Right atrium auricular region (tissue), 2 donors: ENCODE measurements at regions not wholly inside any gene's neighbourhood (a gene's known extent, or its start where the extent isn't known, plus 50 kb on each side); places are given as distances from the start of the nearest gene placed in this dataset.

Source experiments
- DNase-seq: peaks from one replicate; pipeline ENCODE4 v3.0.0-alpha.2; 2019; ENCODE audit warnings: low spot score
- H3K27ac ChIP-seq, 2 donors: fragments of 200-600 bp; sonication (generic); 1 replicate in 1 of 2; 2 replicates in 1 of 2; pipeline ENCODE4 v1.5.1; 2016 to 2019
- H3K27me3 ChIP-seq, 2 donors: fragments of 200-600 bp; sonication (generic); one replicate each; pipeline versions ENCODE4 v1.5.1 to v1.6.0; 2017 to 2019
- H3K36me3 ChIP-seq: fragments of 200-600 bp; sonication (generic); one replicate; pipeline ENCODE4 v1.5.1; 2016
- H3K4me1 ChIP-seq, 2 donors: fragments of 200-600 bp; sonication (generic); one replicate each; pipeline versions ENCODE4 v1.5.1 to v1.6.0; 2017 to 2019
- H3K4me3 ChIP-seq, 2 donors: fragments of 200-600 bp; sonication (generic); 1 replicate in 1 of 2; 2 replicates in 1 of 2; pipeline ENCODE4 v1.5.1; 2017 to 2019; ENCODE audit warnings: mild to moderate bottlenecking in 1 of 2, moderate library complexity in 1 of 2
- H3K9me3 ChIP-seq, 2 donors: fragments of 200-600 bp; sonication (generic); one replicate each; pipeline ENCODE4 v1.5.1; 2019
- TF ChIP-seq, protein P1 (sequence below), 2 donors: fragments of 200-600 bp; sonication (generic); IDR thresholded peaks; one replicate each; pipeline ENCODE4 v1.5.1; 2019; ENCODE audit warnings: antibody characterized with exemption in 2 of 2

DNA sequence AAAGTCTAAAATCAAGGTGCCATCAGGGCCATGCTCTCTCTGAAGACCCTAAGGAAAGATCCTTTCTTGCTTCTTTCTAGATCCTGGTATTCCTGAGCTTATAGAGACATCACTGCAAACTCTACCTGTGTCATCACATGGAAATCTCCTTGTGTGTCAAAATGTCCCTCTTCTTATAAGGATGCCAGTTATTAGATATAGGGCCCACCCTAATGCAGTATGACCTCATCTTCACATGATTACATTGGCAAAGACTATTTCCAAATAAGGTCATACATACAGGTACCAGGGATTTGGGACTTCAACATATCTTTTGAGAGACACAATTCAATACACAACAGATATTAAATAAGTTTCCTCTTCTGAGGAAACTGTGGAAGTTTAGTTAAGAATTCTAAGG lies 123.9 kb downstream of the UNC5CL start:
- no peak overlapping the region for H3K27ac ChIP-seq
- H3K36me3 ChIP-seq: no peaks in the 10 kb centered on the region
- TF ChIP-seq, protein P1, sequence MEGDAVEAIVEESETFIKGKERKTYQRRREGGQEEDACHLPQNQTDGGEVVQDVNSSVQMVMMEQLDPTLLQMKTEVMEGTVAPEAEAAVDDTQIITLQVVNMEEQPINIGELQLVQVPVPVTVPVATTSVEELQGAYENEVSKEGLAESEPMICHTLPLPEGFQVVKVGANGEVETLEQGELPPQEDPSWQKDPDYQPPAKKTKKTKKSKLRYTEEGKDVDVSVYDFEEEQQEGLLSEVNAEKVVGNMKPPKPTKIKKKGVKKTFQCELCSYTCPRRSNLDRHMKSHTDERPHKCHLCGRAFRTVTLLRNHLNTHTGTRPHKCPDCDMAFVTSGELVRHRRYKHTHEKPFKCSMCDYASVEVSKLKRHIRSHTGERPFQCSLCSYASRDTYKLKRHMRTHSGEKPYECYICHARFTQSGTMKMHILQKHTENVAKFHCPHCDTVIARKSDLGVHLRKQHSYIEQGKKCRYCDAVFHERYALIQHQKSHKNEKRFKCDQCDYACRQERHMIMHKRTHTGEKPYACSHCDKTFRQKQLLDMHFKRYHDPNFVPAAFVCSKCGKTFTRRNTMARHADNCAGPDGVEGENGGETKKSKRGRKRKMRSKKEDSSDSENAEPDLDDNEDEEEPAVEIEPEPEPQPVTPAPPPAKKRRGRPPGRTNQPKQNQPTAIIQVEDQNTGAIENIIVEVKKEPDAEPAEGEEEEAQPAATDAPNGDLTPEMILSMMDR (IDR thresholded peaks at IDR 0.05): no peak
- H3K4me1 ChIP-seq: peaks cover 0 to 4% of the 10 kb centered on the region in 2 donors
- no peak overlapping the region for H3K4me3 ChIP-seq
- no peak for DNase-seq
- H3K27me3 ChIP-seq: no peaks in the 10 kb centered on the region
- no peaks in the 10 kb centered on the region for H3K9me3 ChIP-seq

DNA sequence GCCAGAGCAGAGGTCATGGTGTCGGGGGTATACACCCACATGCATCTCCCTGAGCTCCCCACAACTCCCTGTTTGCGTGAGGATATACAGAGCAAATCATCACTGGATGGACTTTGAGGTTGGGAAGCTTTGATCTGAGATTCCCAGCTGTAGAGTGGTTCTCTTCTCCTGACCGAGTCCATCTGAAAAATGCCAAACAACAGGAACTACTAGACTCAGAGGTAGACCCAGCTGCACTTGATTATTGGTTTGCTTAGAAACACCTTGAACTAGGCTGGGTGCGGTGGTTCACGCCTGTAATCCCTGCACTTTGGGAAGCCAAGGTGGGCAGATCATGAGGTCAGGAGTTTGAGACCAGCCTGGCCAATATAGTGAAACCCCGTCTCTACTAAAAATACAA lies 125.0 kb downstream of the UNC5CL start:
- peaks cover 0 to 4% of the 10 kb centered on the region in 2 donors for H3K4me1 ChIP-seq
- H3K9me3 ChIP-seq: no peaks in the 10 kb centered on the region
- H3K27ac ChIP-seq: no peak overlapping the region
- H3K36me3 ChIP-seq: no peaks in the 10 kb centered on the region
- TF ChIP-seq, protein P1 (IDR thresholded peaks at IDR 0.05): no peak
- H3K4me3 ChIP-seq: no peak overlapping the region
- H3K27me3 ChIP-seq: no peaks in the 10 kb centered on the region
- DNase-seq: no peak

GRCh38 chr6:40912158-40912946 lies 126.7 kb downstream of the UNC5CL start:
- no peak overlapping the region for H3K27ac ChIP-seq
- no peak overlapping the region for H3K4me3 ChIP-seq
- H3K36me3 ChIP-seq: no peaks in the 10 kb centered on the region

DNA sequence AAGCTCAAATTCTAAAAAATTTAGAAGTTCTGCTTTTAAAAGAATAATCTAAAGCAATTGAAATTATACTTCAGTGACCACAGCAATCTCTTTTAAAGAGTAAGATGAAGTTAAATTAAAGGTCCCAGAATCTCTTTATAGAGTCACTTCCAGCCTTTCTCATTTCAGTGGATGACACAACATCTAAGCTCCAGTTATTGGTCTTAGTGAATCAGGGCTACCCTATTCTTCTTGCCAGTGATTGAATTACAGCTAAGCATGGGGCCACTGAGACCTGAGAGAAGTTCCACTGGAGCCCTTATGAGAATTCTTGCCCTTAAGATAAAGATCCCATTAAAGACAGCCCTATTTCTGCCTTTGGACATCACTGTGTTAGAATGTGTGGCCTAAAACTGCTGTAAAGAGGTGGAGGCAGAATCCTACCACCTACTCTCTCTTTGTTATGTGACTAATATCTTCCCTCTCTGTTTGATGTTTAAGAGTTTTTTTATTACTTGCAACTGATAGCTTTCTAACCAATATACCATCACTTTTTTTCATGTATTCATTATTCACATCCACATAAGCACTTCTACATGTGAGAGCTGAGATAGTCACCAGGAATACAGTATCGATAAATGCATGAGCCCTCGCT lies 128.6 kb downstream of the UNC5CL start:
- DNase-seq: no peak
- no peak overlapping the region for H3K27ac ChIP-seq
- peaks cover 0 to 16% of the 10 kb centered on the region in 2 donors for H3K4me1 ChIP-seq
- H3K36me3 ChIP-seq: no peaks in the 10 kb centered on the region
- H3K4me3 ChIP-seq: no peak overlapping the region
- TF ChIP-seq, protein P1 (IDR thresholded peaks at IDR 0.05): no peak
- no peaks in the 10 kb centered on the region for H3K27me3 ChIP-seq
- no peaks in the 10 kb centered on the region for H3K9me3 ChIP-seq

More at GRCh38 chr6:40912158-40912946, 126.7 kb downstream of the UNC5CL start:
- peaks cover 0 to 9% of the 10 kb centered on the region in 2 donors for H3K4me1 ChIP-seq
- TF ChIP-seq, protein P1 (IDR thresholded peaks at IDR 0.05): peak; percentile 16 to 67
- H3K27me3 ChIP-seq: no peaks in the 10 kb centered on the region
- no peak for DNase-seq
- no peaks in the 10 kb centered on the region for H3K9me3 ChIP-seq

DNA sequence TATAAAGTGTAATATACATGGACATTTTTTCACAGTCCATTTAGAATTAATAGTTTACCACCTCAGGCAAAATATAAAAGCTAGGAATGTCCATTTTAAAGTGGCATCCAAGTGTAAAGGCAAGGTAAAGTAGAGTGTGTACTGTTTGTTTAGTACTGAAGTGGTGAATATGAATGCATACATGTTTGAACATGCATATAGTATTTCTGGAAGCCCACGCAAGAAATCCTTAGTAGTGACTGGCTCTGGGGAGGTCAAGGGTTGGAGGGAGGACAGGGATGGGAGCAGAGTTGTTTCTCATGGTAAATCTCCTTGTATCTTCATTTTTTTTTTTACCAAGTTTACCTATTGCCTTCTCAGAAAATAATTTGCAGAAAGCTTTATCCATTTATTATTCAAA lies 129.2 kb downstream of the UNC5CL start:
- no peak for DNase-seq
- no peaks in the 10 kb centered on the region for H3K36me3 ChIP-seq
- H3K27me3 ChIP-seq: no peaks in the 10 kb centered on the region
- H3K4me3 ChIP-seq: no peak overlapping the region
- no peak overlapping the region for H3K27ac ChIP-seq
- TF ChIP-seq, protein P1 (IDR thresholded peaks at IDR 0.05): no peak
- no peaks in the 10 kb centered on the region for H3K9me3 ChIP-seq
- peaks cover 0 to 16% of the 10 kb centered on the region in 2 donors for H3K4me1 ChIP-seq
